ENCODE measurements at regions not wholly inside any gene's neighbourhood (a gene's known extent, or its start where the extent isn't known, plus 50 kb on each side); places are given as distances from the start of the nearest gene placed in this dataset.
"Not testable (repeated sequence)": the region's sequence is repeated elsewhere in the genome, so short reads cannot be mapped to it uniquely, and the experiment has no call there.

- intact Hi-C loops (cut with DNase I; ENCODE audit: low total_unique reads) = no loop called here
- Histone ChIP-seq H3K36me3 (ENCODE audit: low read depth, missing control alignments) (no peaks in the 10 kb centered on the region), H3K9me3 (no peaks in the 10 kb centered on the region), H3K27ac (no peak overlapping the region), H3K4me3 (no peak overlapping the region), H3K4me1 (no peaks in the 10 kb centered on the region), H3K27me3 (no peaks in the 10 kb centered on the region)
- no peak for TF ChIP-seq CTCF (IDR thresholded peaks at IDR 0.05)
- no peak for TF ChIP-seq POLR2A (IDR thresholded peaks at IDR 0.05)
- DNase-seq = no peak
- WGBS, 2 donors = 52 to 70% methylated on average over 2 of the region's 2 CpGs
These were observed 404.4 kb upstream of the KCNMB2 start for GRCh38 chr3:178131801-178132200.

- intact Hi-C loops (cut with DNase I; ENCODE audit: low total_unique reads) = no loop called here
- no peaks in the 10 kb centered on the region for H3K4me1 ChIP-seq
- no peak for TF ChIP-seq CTCF (IDR thresholded peaks at IDR 0.05)
- TF ChIP-seq POLR2A (IDR thresholded peaks at IDR 0.05) = no peak
- H3K9me3 ChIP-seq = no peaks in the 10 kb centered on the region
- H3K27me3 ChIP-seq = no peaks in the 10 kb centered on the region
- H3K27ac ChIP-seq = no peak overlapping the region
- no peak for DNase-seq
- no peak overlapping the region for H3K4me3 ChIP-seq
- 58 to 74% methylated on average over 4 of the region's 4 CpGs for WGBS, 2 donors
- H3K36me3 ChIP-seq (ENCODE audit: low read depth, missing control alignments) = no peaks in the 10 kb centered on the region
These were observed 399.0 kb upstream of the KCNMB2 start for GRCh38 chr3:178137206-178137605.

GRCh38 chr3:178137831-178138230 lies 398.4 kb upstream of the KCNMB2 start:
- no peak overlapping the region for H3K4me3 ChIP-seq
- no peaks in the 10 kb centered on the region for H3K9me3 ChIP-seq
- TF ChIP-seq POLR2A (IDR thresholded peaks at IDR 0.05) (no peak), CTCF (IDR thresholded peaks at IDR 0.05) (no peak)
- H3K27me3 ChIP-seq = no peaks in the 10 kb centered on the region
- no peaks in the 10 kb centered on the region for H3K36me3 ChIP-seq (ENCODE audit: low read depth, missing control alignments)
- DNase-seq = no peak
- no peaks in the 10 kb centered on the region for H3K4me1 ChIP-seq
- intact Hi-C loops (cut with DNase I; ENCODE audit: low total_unique reads) = no loop called here
- WGBS, 2 donors = 93 to 98% methylated on average over 3 of the region's 3 CpGs
- no peak overlapping the region for H3K27ac ChIP-seq

GRCh38 chr3:178139116-178139515 lies 397.1 kb upstream of the KCNMB2 start:
- intact Hi-C loops (cut with DNase I; ENCODE audit: low total_unique reads) = no loop called here
- no peak for DNase-seq
- Histone ChIP-seq H3K4me1 (no peaks in the 10 kb centered on the region), H3K27ac (no peak overlapping the region), H3K9me3 (no peaks in the 10 kb centered on the region), H3K27me3 (no peaks in the 10 kb centered on the region), H3K36me3 (ENCODE audit: low read depth, missing control alignments) (no peaks in the 10 kb centered on the region), H3K4me3 (no peak overlapping the region)
- TF ChIP-seq POLR2A (IDR thresholded peaks at IDR 0.05) = no peak
- TF ChIP-seq CTCF (IDR thresholded peaks at IDR 0.05) = no peak

- Histone ChIP-seq H3K4me1 (no peaks in the 10 kb centered on the region), H3K36me3 (ENCODE audit: low read depth, missing control alignments) (no peaks in the 10 kb centered on the region), H3K4me3 (no peak overlapping the region), H3K9me3 (no peaks in the 10 kb centered on the region), H3K27me3 (no peaks in the 10 kb centered on the region), H3K27ac (no peak overlapping the region)
- TF ChIP-seq POLR2A (IDR thresholded peaks at IDR 0.05) (no peak), CTCF (IDR thresholded peaks at IDR 0.05) (no peak)
- intact Hi-C loops (cut with DNase I; ENCODE audit: low total_unique reads) = no loop called here
- no peak for DNase-seq
- 72 to 74% methylated on average over 4 of the region's 4 CpGs for WGBS, 2 donors
These were observed 395.5 kb upstream of the KCNMB2 start for GRCh38 chr3:178140531-178141304.

GRCh38 chr3:178141305-178141684 lies 394.9 kb upstream of the KCNMB2 start:
- intact Hi-C loops (cut with DNase I; ENCODE audit: low total_unique reads); DNase-seq; H3K9me3 ChIP-seq; H3K36me3 ChIP-seq (ENCODE audit: low read depth, missing control alignments); H3K4me1 ChIP-seq; H3K27me3 ChIP-seq; H3K27ac ChIP-seq; H3K4me3 ChIP-seq: not testable (repeated sequence)
- 100% methylated on average over 1 of the region's 1 CpG; no CpG with 5 or more reads in 1 of the 2 donors for WGBS, 2 donors

Data from testis (tissue), 2 donors.